C4-2B (cell line): ENCODE measurements at regions not wholly inside any gene's neighbourhood (a gene's known extent, or its start where the extent isn't known, plus 50 kb on each side); places are given as distances from the start of the nearest gene placed in this dataset.
"Not testable (repeated sequence)": the region's sequence is repeated elsewhere in the genome, so short reads cannot be mapped to it uniquely, and the experiment has no call there.

ENCODE experiments used
- CTCF ChIP-seq: fragments of 450-650 bp; conservative IDR thresholded peaks from 2 replicates; pipeline ENCODE4 v1.5.1; 2017; ENCODE audit warnings: mild to moderate bottlenecking
- ZFX ChIP-seq: fragments of 450-650 bp; IDR thresholded peaks from 2 replicates; pipeline ENCODE4 v1.6.1; 2017

- not testable (repeated sequence) for TF ChIP-seq CTCF, ZFX
Observed at GRCh38 chrX:148305214-148305613, 195.2 kb upstream of the AFF2 start.
